HEK293 (cell line): ENCODE measurements at regions not wholly inside any gene's neighbourhood (a gene's known extent, or its start where the extent isn't known, plus 50 kb on each side); places are given as distances from the start of the nearest gene placed in this dataset.

Experiments
- CTCF ChIA-PET: fragments of 350-600 bp; formaldehyde crosslinking; extraction: SDS; loops from one replicate; lab custom pipeline; 2021; ENCODE audit warnings: antibody characterized with exemption; lab: Yijun Ruan, JAX
- POLR2A ChIA-PET: fragments of 300-600 bp; formaldehyde crosslinking; extraction: SDS; loops from one replicate; lab custom pipeline; 2020; ENCODE audit warnings: antibody characterized with exemption, inconsistent platforms; lab: Yijun Ruan, JAX
- H3K27ac ChIP-seq: fragments of 200-500 bp; sonication (Bioruptor generic); 2 replicates; pipeline ENCODE4 v1.5.1; 2014; ENCODE audit warnings: low read depth, low read length, control low read depth, inconsistent platforms; ENCODE audit errors: extremely low read depth
- H3K36me3 ChIP-seq, 2 experiments: fragments of 200-500 bp in 1 of 2; sonication (Bioruptor generic) in 1 of 2; 1 replicate in 1 of 2; 2 replicates in 1 of 2; pipeline ENCODE4 v1.5.1; 2014 to 2017; ENCODE audit warnings: inconsistent platforms in 2 of 2, low read length in 2 of 2; ENCODE audit not compliant: control insufficient read depth in 2 of 2, insufficient read depth in 1 of 2
- H3K4me1 ChIP-seq: fragments of 200-500 bp; sonication (Bioruptor generic); 2 replicates; pipeline ENCODE4 v1.5.1; 2014; ENCODE audit warnings: mild to moderate bottlenecking, low read length, inconsistent platforms; ENCODE audit not compliant: control insufficient read depth, insufficient read depth
- H3K4me3 ChIP-seq: 2 replicates; pipeline ENCODE4 v1.5.1; 2011; ENCODE audit warnings: low read depth, mild to moderate bottlenecking, control low read depth, low read length, moderate library complexity
- H3K9me3 ChIP-seq: fragments of 200-500 bp; sonication (Bioruptor generic); 2 replicates; pipeline ENCODE4 v1.5.1; 2014; ENCODE audit warnings: low read depth, low read length, inconsistent platforms; ENCODE audit not compliant: control insufficient read depth, insufficient read depth
- GLIS2 ChIP-seq: fragments of 450-650 bp; formaldehyde crosslinking; IDR thresholded peaks from 2 replicates; pipeline ENCODE4 v1.5.1; 2016; ENCODE audit warnings: missing biosample characterization, missing genetic modification characterization
- HIC1 ChIP-seq: fragments of 450-650 bp; formaldehyde crosslinking; IDR thresholded peaks from 2 replicates; pipeline ENCODE4 v1.5.1; 2016; ENCODE audit warnings: missing biosample characterization, missing genetic modification characterization
- PRDM2 ChIP-seq: fragments of 450-650 bp; formaldehyde crosslinking; IDR thresholded peaks from 2 replicates; pipeline ENCODE4 v1.5.1; 2016; ENCODE audit warnings: missing biosample characterization, missing genetic modification characterization, borderline replicate concordance
- YY1 ChIP-seq: fragments of 450-650 bp; formaldehyde crosslinking; IDR thresholded peaks from 2 replicates; pipeline ENCODE4 v1.5.1; 2018; ENCODE audit warnings: missing biosample characterization, missing genetic modification characterization
- ZBTB20 ChIP-seq: fragments of 450-650 bp; formaldehyde crosslinking; IDR thresholded peaks from 2 replicates; pipeline ENCODE4 v1.5.1; 2016; ENCODE audit warnings: missing biosample characterization, missing genetic modification characterization
- ZIC2 ChIP-seq: fragments of 450-650 bp; formaldehyde crosslinking; IDR thresholded peaks from 2 replicates; pipeline ENCODE4 v1.5.1; 2016; ENCODE audit warnings: missing biosample characterization, missing genetic modification characterization
- ZNF169 ChIP-seq: fragments of 450-650 bp; formaldehyde crosslinking; IDR thresholded peaks from 2 replicates; pipeline ENCODE4 v1.5.1; 2016; ENCODE audit warnings: missing biosample characterization, missing genetic modification characterization
- ZNF513 ChIP-seq: fragments of 450-650 bp; IDR thresholded peaks from 2 replicates; pipeline ENCODE4 v1.5.1; 2018; ENCODE audit warnings: missing biosample characterization, missing genetic modification characterization
- ZNF529 ChIP-seq: fragments of 450-650 bp; formaldehyde crosslinking; IDR thresholded peaks from 2 replicates; pipeline ENCODE4 v1.5.1; 2017; ENCODE audit warnings: missing genetic modification characterization, missing biosample characterization; ENCODE audit not compliant: insufficient replicate concordance
- ZNF548 ChIP-seq: fragments of 450-650 bp; formaldehyde crosslinking; IDR thresholded peaks from 2 replicates; pipeline ENCODE4 v1.5.1; 2016; ENCODE audit warnings: missing biosample characterization, missing genetic modification characterization
- ZNF558 ChIP-seq: fragments of 450-650 bp; formaldehyde crosslinking; IDR thresholded peaks from 2 replicates; pipeline ENCODE4 v1.5.1; 2016; ENCODE audit warnings: missing biosample characterization, missing genetic modification characterization
- ZNF623 ChIP-seq: fragments of 450-650 bp; formaldehyde crosslinking; IDR thresholded peaks from 2 replicates; pipeline ENCODE4 v1.5.1; 2016; ENCODE audit warnings: missing biosample characterization, missing genetic modification characterization
- ZNF629 ChIP-seq: fragments of 450-650 bp; formaldehyde crosslinking; IDR thresholded peaks from 2 replicates; pipeline ENCODE4 v1.5.1; 2017; ENCODE audit warnings: missing biosample characterization, missing genetic modification characterization
- ZNF830 ChIP-seq: fragments of 450-650 bp; IDR thresholded peaks from 2 replicates; pipeline ENCODE4 v1.5.0; 2018; ENCODE audit warnings: missing biosample characterization, missing genetic modification characterization, low read depth, mild to moderate bottlenecking, moderate library complexity
- ZNF837 ChIP-seq: fragments of 450-650 bp; formaldehyde crosslinking; IDR thresholded peaks from 2 replicates; pipeline ENCODE4 v1.5.1; 2016; ENCODE audit warnings: missing biosample characterization, missing genetic modification characterization
- TF ChIP-seq, protein P1 (sequence below): fragments of 450-650 bp; formaldehyde crosslinking; IDR thresholded peaks from 2 replicates; pipeline ENCODE4 v1.5.1; 2016; ENCODE audit warnings: missing biosample characterization, missing genetic modification characterization
- TF ChIP-seq, protein P2 (sequence below): fragments of 450-650 bp; formaldehyde crosslinking; IDR thresholded peaks from 2 replicates; pipeline ENCODE4 v1.5.1; 2016; ENCODE audit warnings: missing biosample characterization, missing genetic modification characterization
- TF ChIP-seq, protein P3 (sequence below): sonication (generic); formaldehyde crosslinking; IDR thresholded peaks from 2 replicates; pipeline ENCODE4 v1.8.1; 2022; ENCODE audit warnings: mild to moderate bottlenecking, moderate library complexity, missing genetic modification reagents

GRCh38 chr2:149701241-149701640 lies 113.7 kb upstream of the MMADHC start:
- H3K36me3 ChIP-seq, result no peaks in the 10 kb centered on the region
- CTCF ChIA-PET, result no interaction called here
- H3K9me3 ChIP-seq, result no peaks in the 10 kb centered on the region
- no peak overlapping the region for H3K4me3 ChIP-seq
- POLR2A ChIA-PET, result interaction anchor here (0.6 kb wide), 1 partner anchor 68 kb away, joined by 3 read pairs; no protein-coding TSS in a partner anchor
- H3K27ac ChIP-seq, result no peak overlapping the region
- TF ChIP-seq ZNF558, result no peak
- TF ChIP-seq ZIC2, result no peak
- TF ChIP-seq, protein P1, sequence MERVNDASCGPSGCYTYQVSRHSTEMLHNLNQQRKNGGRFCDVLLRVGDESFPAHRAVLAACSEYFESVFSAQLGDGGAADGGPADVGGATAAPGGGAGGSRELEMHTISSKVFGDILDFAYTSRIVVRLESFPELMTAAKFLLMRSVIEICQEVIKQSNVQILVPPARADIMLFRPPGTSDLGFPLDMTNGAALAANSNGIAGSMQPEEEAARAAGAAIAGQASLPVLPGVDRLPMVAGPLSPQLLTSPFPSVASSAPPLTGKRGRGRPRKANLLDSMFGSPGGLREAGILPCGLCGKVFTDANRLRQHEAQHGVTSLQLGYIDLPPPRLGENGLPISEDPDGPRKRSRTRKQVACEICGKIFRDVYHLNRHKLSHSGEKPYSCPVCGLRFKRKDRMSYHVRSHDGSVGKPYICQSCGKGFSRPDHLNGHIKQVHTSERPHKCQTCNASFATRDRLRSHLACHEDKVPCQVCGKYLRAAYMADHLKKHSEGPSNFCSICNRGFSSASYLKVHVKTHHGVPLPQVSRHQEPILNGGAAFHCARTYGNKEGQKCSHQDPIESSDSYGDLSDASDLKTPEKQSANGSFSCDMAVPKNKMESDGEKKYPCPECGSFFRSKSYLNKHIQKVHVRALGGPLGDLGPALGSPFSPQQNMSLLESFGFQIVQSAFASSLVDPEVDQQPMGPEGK (tag by site-specific recombination), result no peak
- no peak for TF ChIP-seq HIC1 (tag by site-specific recombination)
- no peak for TF ChIP-seq ZNF169 (tag by site-specific recombination)
- TF ChIP-seq ZNF837, result no peak
- no peak for TF ChIP-seq GLIS2 (tag by site-specific recombination)
- TF ChIP-seq ZNF629 (tag by site-specific recombination), result no peak
- TF ChIP-seq PRDM2 (tag by site-specific recombination), result no peak
- no peak for TF ChIP-seq ZBTB20 (tag by site-specific recombination)
- no peak for TF ChIP-seq ZNF548
- H3K4me1 ChIP-seq, result no peaks in the 10 kb centered on the region; the same call in 1 of the 2 replicates

GRCh38 chr2:149692961-149693396 lies 105.4 kb upstream of the MMADHC start:
- CTCF ChIA-PET, result no interaction called here
- TF ChIP-seq ZNF529 (tag by site-specific recombination), result no peak
- TF ChIP-seq, protein P2, sequence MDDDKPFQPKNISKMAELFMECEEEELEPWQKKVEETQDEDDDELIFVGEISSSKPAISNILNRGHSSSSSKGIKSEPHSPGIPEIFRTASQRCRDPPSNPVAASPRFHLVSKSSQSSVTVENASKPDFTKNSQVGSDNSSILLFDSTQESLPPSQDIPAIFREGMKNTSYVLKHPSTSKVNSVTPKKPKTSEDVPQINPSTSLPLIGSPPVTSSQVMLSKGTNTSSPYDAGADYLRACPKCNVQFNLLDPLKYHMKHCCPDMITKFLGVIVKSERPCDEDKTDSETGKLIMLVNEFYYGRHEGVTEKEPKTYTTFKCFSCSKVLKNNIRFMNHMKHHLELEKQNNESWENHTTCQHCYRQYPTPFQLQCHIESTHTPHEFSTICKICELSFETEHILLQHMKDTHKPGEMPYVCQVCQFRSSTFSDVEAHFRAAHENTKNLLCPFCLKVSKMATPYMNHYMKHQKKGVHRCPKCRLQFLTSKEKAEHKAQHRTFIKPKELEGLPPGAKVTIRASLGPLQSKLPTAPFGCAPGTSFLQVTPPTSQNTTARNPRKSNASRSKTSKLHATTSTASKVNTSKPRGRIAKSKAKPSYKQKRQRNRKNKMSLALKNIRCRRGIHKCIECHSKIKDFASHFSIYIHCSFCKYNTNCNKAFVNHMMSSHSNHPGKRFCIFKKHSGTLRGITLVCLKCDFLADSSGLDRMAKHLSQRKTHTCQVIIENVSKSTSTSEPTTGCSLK (tag by site-specific recombination), result no peak
- no peak for TF ChIP-seq ZNF830 (tag by site-specific recombination)
- no peak for TF ChIP-seq ZNF623 (tag by site-specific recombination)
- TF ChIP-seq YY1 (tag by site-specific recombination), result no peak
- TF ChIP-seq ZNF513 (tag by site-specific recombination), result no peak
- TF ChIP-seq, protein P3, sequence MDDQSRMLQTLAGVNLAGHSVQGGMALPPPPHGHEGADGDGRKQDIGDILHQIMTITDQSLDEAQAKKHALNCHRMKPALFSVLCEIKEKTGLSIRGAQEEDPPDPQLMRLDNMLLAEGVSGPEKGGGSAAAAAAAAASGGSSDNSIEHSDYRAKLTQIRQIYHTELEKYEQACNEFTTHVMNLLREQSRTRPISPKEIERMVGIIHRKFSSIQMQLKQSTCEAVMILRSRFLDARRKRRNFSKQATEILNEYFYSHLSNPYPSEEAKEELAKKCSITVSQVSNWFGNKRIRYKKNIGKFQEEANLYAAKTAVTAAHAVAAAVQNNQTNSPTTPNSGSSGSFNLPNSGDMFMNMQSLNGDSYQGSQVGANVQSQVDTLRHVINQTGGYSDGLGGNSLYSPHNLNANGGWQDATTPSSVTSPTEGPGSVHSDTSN (CRISPR knock-in tag), result no peak
- Histone ChIP-seq H3K36me3 (no peaks in the 10 kb centered on the region), H3K4me1 (no peaks in the 10 kb centered on the region), H3K9me3 (no peaks in the 10 kb centered on the region), H3K27ac (no peak overlapping the region), H3K4me3 (no peak overlapping the region)
- POLR2A ChIA-PET, result no interaction called here
